PC-9 (cell line): ENCODE measurements at regions not wholly inside any gene's neighbourhood (a gene's known extent, or its start where the extent isn't known, plus 50 kb on each side); places are given as distances from the start of the nearest gene placed in this dataset.

ENCODE experiments used
- BruUV-seq: library from RNA; stranded (reverse); fragments of 400-500 nt; replicated peaks from 2 replicates; lab custom pipeline; 2021; lab: Mats Ljungman, UMichigan
- CTCF ChIA-PET: fragments of 300-600 bp; sonication (Branson Sonifier 250); formaldehyde crosslinking; loops from one replicate; lab custom pipeline; 2022; ENCODE audit warnings: antibody characterized with exemption; lab: Charles Lee
- POLR2A ChIA-PET: fragments of 300-600 bp; sonication (Branson Sonifier 250); formaldehyde crosslinking; loops from one replicate; lab custom pipeline; 2022; ENCODE audit warnings: antibody characterized with exemption; ENCODE audit not compliant: unreplicated experiment; lab: Charles Lee
- DNase-seq, 2 experiments: peaks; one replicate each; pipeline versions ENCODE4 v3.0.0 to v3.0.0-alpha.2; 2015 to 2022; ENCODE audit warnings: mixed read lengths in 1 of 2
- H2AFZ ChIP-seq: fragments of 200-600 bp; sonication (generic); 2 replicates; pipeline ENCODE4 v1.8.1; 2017; ENCODE audit warnings: antibody characterized with exemption
- H3F3A ChIP-seq: fragments of 200-600 bp; sonication (generic); 2 replicates; pipeline ENCODE4 v1.8.1; 2017; ENCODE audit warnings: antibody characterized with exemption, mild to moderate bottlenecking, low read depth; ENCODE audit not compliant: insufficient read depth
- H3K27ac ChIP-seq: fragments of 200-600 bp; sonication (generic); 2 replicates; pipeline ENCODE4 v1.6.1; 2016; ENCODE audit warnings: mixed run types
- H3K27me3 ChIP-seq: fragments of 200-600 bp; sonication (generic); 2 replicates; pipeline ENCODE4 v1.6.1; 2016; ENCODE audit warnings: low read depth, mixed run types; ENCODE audit not compliant: insufficient read depth
- H3K36me3 ChIP-seq: fragments of 200-600 bp; sonication (generic); 2 replicates; pipeline ENCODE4 v1.6.1; 2016; ENCODE audit warnings: low read depth, mixed run types
- H3K4me1 ChIP-seq: fragments of 200-600 bp; sonication (generic); replicated peaks from 2 replicates; pipeline ENCODE4 v1.6.1; 2016; ENCODE audit warnings: mixed run types; ENCODE audit not compliant: insufficient read depth
- H3K4me2 ChIP-seq: fragments of 200-600 bp; sonication (generic); 2 replicates; pipeline ENCODE4 v1.6.1; 2017; ENCODE audit warnings: mixed run types
- H3K4me3 ChIP-seq: fragments of 200-600 bp; sonication (generic); 2 replicates; pipeline ENCODE4 v1.6.1; 2016; ENCODE audit warnings: mixed run types
- H3K79me2 ChIP-seq: fragments of 200-600 bp; sonication (generic); 2 replicates; pipeline ENCODE4 v1.6.1; 2017; ENCODE audit warnings: low read depth, mixed run types
- H3K9me2 ChIP-seq: fragments of 200-600 bp; sonication (generic); 2 replicates; pipeline ENCODE4 v1.8.1; 2017; ENCODE audit warnings: mild to moderate bottlenecking; ENCODE audit not compliant: insufficient read depth
- H3K9me3 ChIP-seq: fragments of 200-600 bp; sonication (generic); 2 replicates; pipeline ENCODE4 v1.8.1; 2016; ENCODE audit warnings: low read depth; ENCODE audit not compliant: insufficient read depth
- H4K20me1 ChIP-seq: fragments of 200-600 bp; sonication (generic); 2 replicates; pipeline ENCODE4 v1.8.1; 2017; ENCODE audit not compliant: insufficient read depth
- EZH2 ChIP-seq: fragments of 200-600 bp; sonication (generic); IDR thresholded peaks from 2 replicates; pipeline ENCODE4 v1.8.0; 2017; ENCODE audit warnings: antibody characterized with exemption, low read depth
- intact Hi-C: fragments of 100-400 bp; cut with micrococcal nuclease; formaldehyde crosslinking; loops from one replicate; pipeline ENCODE4 v1.10.0; 2022; ENCODE audit not compliant: unreplicated experiment
- TF ChIP-seq, protein P1 (sequence below): fragments of 200-600 bp; sonication (generic); conservative IDR thresholded peaks from 2 replicates; pipeline ENCODE4 v1.6.1; 2017; ENCODE audit warnings: mixed run types, antibody characterized with exemption, mild to moderate bottlenecking, moderate library complexity

DNA sequence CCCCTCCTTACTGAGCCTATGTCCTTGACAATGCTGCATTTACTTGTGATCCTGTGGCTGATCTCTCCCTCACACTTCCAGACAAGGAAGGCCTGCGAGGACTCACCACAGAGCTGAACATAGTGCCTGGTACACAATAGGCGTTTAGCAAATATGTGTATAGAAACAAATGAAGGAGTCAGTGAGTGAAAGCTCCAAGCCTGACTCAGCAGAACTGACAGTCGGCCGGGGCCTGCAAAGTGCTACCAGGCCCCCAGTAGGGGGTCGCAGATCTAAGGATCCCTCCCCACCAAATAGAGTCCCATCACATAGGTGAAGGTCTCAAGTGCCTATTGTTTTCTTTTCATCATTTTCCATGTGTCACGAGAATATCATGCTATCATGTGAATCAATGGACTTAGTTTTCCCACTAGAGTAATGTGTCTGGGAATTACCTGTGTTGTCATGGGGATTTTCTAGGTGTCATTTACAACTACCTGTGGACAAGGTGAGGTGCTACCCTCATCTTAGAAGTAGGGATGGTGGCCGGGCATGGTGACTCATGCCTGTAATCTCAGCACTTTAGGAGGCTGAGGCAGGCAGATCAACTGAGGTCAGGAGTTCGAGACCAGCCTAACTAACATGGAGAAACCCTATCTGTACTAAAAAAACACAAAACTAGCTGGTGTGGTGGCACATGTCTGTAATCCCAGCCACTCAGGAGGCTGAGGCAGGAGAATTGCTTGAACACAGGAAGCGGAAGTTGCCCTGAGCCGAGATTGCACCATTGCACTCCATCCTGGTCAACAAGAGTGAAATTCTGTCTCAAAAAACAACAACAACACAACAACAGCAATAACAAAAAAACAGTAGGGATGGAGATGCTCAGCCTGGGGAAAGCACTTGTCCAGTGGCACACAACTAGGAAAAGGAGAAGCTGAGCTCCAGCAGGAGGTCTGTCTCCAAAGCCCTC, 50.3 kb upstream of the CYP2A7 start:
- H3K9me3 ChIP-seq, result no peaks in the 10 kb centered on the region
- H3K9me2 ChIP-seq, result no peaks in the 10 kb centered on the region
- no peak overlapping the region for H3K27ac ChIP-seq
- intact Hi-C loops, result no loop called here
- ChIA-PET POLR2A (no interaction called here), CTCF (interaction anchor here (0.6 kb wide), 1 partner anchor 433 kb away, joined by 3 read pairs; no protein-coding TSS in a partner anchor)
- 0 out of 2 replicates have a peak, but pooled peaks cover 3% of the 10 kb centered on the region for H3K27me3 ChIP-seq
- DNase-seq, result no peak
- no peak overlapping the region for H3K4me3 ChIP-seq
- H3K36me3 ChIP-seq, result no peaks in the 10 kb centered on the region
- no peak overlapping the region for H2AFZ ChIP-seq
- 0 out of 2 replicates have a peak, but pooled peaks cover 3% of the 10 kb centered on the region for H3F3A ChIP-seq
- peaks cover 9% of the 10 kb centered on the region for H3K4me1 ChIP-seq
- no peak for TF ChIP-seq EZH2
- TF ChIP-seq, protein P1, sequence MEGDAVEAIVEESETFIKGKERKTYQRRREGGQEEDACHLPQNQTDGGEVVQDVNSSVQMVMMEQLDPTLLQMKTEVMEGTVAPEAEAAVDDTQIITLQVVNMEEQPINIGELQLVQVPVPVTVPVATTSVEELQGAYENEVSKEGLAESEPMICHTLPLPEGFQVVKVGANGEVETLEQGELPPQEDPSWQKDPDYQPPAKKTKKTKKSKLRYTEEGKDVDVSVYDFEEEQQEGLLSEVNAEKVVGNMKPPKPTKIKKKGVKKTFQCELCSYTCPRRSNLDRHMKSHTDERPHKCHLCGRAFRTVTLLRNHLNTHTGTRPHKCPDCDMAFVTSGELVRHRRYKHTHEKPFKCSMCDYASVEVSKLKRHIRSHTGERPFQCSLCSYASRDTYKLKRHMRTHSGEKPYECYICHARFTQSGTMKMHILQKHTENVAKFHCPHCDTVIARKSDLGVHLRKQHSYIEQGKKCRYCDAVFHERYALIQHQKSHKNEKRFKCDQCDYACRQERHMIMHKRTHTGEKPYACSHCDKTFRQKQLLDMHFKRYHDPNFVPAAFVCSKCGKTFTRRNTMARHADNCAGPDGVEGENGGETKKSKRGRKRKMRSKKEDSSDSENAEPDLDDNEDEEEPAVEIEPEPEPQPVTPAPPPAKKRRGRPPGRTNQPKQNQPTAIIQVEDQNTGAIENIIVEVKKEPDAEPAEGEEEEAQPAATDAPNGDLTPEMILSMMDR, result no peak
- no peaks in the 10 kb centered on the region for H3K79me2 ChIP-seq
- no TSS peak for BruUV-seq
- no peak overlapping the region for H3K4me2 ChIP-seq
- no peaks in the 10 kb centered on the region for H4K20me1 ChIP-seq
